KG1 (cell line): ENCODE measurements at regions not wholly inside any gene's neighbourhood (a gene's known extent, or its start where the extent isn't known, plus 50 kb on each side); places are given as distances from the start of the nearest gene placed in this dataset.
"Not testable (repeated sequence)": the region's sequence is repeated elsewhere in the genome, so short reads cannot be mapped to it uniquely, and the experiment has no call there.

ENCODE experiments used
- DNase-seq: peaks from one replicate; lab custom pipeline; 2025; lab: John Stamatoyannopoulos, UW

- DNase-seq, result no peak
Observed at GRCh38 chr17:79560527-79560926, 50.3 kb downstream of the RBFOX3 start.

GRCh38 chr17:79559111-79559887, 51.6 kb downstream of the RBFOX3 start:
- no peak for DNase-seq

- no peak for DNase-seq
Observed at GRCh38 chr17:79558091-79558900, 52.6 kb downstream of the RBFOX3 start.

GRCh38 chr17:79557276-79558090, 53.4 kb downstream of the RBFOX3 start:
- no peak for DNase-seq

GRCh38 chr17:79556271-79556670, 54.6 kb downstream of the RBFOX3 start:
- DNase-seq, result no peak

GRCh38 chr17:79555543-79555942, 55.3 kb downstream of the RBFOX3 start:
- no peak for DNase-seq

GRCh38 chr17:79554346-79554745, 56.5 kb downstream of the RBFOX3 start:
- DNase-seq, result not testable (repeated sequence)

- DNase-seq, result no peak
Observed at GRCh38 chr17:79552824-79553223, 58.0 kb downstream of the RBFOX3 start.

- no peak for DNase-seq
Observed at GRCh38 chr17:79552405-79552804, 58.4 kb downstream of the RBFOX3 start.

- DNase-seq, result no peak
Observed at GRCh38 chr17:79549141-79549915, 61.5 kb downstream of the RBFOX3 start.

GRCh38 chr17:79548116-79548515, 62.7 kb downstream of the RBFOX3 start:
- DNase-seq, result no peak

- DNase-seq, result no peak
Observed at GRCh38 chr17:79547586-79547985, 63.3 kb downstream of the RBFOX3 start.

GRCh38 chr17:79547171-79547570, 63.7 kb downstream of the RBFOX3 start:
- not testable (repeated sequence) for DNase-seq

GRCh38 chr17:79546386-79546785, 64.5 kb downstream of the RBFOX3 start:
- no peak for DNase-seq

- no peak for DNase-seq
Observed at GRCh38 chr17:79545251-79546005, 65.4 kb downstream of the RBFOX3 start.

GRCh38 chr17:79544142-79544914, 66.5 kb downstream of the RBFOX3 start:
- no peak for DNase-seq

GRCh38 chr17:79543531-79543930, 67.3 kb downstream of the RBFOX3 start:
- no peak for DNase-seq

- DNase-seq, result no peak
Observed at GRCh38 chr17:79542718-79543117, 68.1 kb downstream of the RBFOX3 start.

GRCh38 chr17:79541056-79541850, 69.6 kb downstream of the RBFOX3 start:
- no peak for DNase-seq
